ENCODE measurements at regions not wholly inside any gene's neighbourhood (a gene's known extent, or its start where the extent isn't known, plus 50 kb on each side); places are given as distances from the start of the nearest gene placed in this dataset.
"Not testable (repeated sequence)": the region's sequence is repeated elsewhere in the genome, so short reads cannot be mapped to it uniquely, and the experiment has no call there.

DNA sequence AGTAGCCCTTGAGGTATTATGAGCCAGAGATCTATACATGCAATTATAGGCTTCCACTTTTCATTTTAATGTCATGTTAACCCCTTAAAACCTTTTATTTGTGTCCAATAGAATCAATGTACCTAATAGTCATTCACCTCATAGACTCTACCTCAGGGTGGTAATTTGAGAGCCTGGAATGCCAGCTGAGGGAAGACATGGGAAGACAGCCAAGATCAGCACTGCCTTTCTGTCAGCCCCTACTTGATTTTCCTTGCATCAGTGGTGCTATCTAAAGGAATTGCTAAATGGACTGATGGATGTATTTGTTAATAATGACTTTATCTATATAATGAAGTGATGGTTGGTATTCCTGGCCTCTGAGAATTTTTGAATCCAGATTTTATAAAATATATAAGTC, 113.3 kb upstream of the GBE1 start:
- no peak for DNase-seq (ENCODE audit: low read depth)
- TF ChIP-seq, protein P1, sequence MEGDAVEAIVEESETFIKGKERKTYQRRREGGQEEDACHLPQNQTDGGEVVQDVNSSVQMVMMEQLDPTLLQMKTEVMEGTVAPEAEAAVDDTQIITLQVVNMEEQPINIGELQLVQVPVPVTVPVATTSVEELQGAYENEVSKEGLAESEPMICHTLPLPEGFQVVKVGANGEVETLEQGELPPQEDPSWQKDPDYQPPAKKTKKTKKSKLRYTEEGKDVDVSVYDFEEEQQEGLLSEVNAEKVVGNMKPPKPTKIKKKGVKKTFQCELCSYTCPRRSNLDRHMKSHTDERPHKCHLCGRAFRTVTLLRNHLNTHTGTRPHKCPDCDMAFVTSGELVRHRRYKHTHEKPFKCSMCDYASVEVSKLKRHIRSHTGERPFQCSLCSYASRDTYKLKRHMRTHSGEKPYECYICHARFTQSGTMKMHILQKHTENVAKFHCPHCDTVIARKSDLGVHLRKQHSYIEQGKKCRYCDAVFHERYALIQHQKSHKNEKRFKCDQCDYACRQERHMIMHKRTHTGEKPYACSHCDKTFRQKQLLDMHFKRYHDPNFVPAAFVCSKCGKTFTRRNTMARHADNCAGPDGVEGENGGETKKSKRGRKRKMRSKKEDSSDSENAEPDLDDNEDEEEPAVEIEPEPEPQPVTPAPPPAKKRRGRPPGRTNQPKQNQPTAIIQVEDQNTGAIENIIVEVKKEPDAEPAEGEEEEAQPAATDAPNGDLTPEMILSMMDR (conservative IDR thresholded peaks at IDR 0.05; ENCODE audit: control insufficient read depth, insufficient read depth, low read depth, low read length), result no peak
- no peak overlapping the region for H3K4me3 ChIP-seq (ENCODE audit: control insufficient read depth, low read depth, low read length)

DNA sequence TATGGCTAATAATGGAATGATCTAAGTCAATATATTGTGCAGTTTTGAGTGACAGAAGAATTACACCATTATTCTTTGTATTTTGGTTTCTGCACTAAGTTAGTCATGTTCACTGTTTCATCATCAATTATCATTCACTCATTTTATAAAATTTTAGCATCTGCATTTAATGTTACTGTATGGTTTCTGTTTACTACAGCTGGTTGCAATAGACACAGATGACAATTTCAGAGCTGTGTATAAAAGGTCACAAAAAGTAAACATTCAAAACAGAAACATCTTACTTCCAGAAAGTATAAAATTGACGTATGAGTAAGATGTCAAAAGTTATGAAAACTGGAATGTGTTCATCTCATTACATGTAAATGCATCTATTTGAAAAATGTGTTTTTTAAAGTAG, 111.1 kb upstream of the GBE1 start:
- no peak overlapping the region for H3K4me3 ChIP-seq (ENCODE audit: control insufficient read depth, low read depth, low read length)
- DNase-seq (ENCODE audit: low read depth), result no peak
- TF ChIP-seq, protein P1 (conservative IDR thresholded peaks at IDR 0.05; ENCODE audit: control insufficient read depth, insufficient read depth, low read depth, low read length), result no peak

DNA sequence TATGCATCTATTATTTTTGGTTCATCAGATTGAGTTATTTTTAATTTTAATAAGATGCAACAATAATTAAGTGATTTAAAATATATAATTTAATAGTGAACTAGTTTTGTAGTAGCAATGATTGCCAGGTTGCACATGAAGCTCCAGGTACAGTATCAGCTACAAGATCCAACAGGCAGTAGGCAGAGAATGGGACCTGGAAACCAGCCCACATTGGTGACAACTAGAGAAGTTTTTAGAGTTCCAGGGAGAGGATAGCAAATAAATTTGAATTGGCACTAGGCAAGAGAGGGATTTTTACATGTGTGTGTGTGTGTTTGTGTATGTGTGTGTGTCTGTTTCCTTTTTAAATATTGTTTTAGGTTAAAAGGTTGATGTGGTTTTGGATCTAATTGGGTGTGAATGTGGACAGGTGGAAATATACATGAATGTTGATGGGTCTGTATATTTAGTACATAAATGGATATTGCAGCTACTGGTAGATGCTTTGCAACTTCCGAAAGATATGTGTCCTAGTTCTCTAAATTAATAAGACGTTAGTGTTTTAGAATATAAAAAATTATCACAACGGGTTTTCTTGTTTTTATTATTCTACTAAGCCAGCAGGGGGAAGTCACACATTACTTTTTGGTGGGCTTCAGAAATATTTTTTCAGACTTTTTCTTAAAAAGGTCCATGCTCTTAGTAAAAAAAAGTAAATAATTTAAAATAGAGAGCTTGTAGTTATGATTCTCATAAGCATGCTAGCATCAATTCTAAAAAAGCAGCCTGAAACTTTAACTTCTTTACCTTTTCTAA, 110.1 kb upstream of the GBE1 start:
- H3K4me3 ChIP-seq (ENCODE audit: control insufficient read depth, low read depth, low read length), result no peak overlapping the region
- no peak for DNase-seq (ENCODE audit: low read depth)
- TF ChIP-seq, protein P1 (conservative IDR thresholded peaks at IDR 0.05; ENCODE audit: control insufficient read depth, insufficient read depth, low read depth, low read length), result peak; percentile 8

- no peak for DNase-seq (ENCODE audit: low read depth)
- TF ChIP-seq, protein P1 (conservative IDR thresholded peaks at IDR 0.05; ENCODE audit: control insufficient read depth, insufficient read depth, low read depth, low read length), result no peak
- no peak overlapping the region for H3K4me3 ChIP-seq (ENCODE audit: control insufficient read depth, low read depth, low read length)
These were observed 107.9 kb upstream of the GBE1 start for GRCh38 chr3:81869382-81869781.

DNA sequence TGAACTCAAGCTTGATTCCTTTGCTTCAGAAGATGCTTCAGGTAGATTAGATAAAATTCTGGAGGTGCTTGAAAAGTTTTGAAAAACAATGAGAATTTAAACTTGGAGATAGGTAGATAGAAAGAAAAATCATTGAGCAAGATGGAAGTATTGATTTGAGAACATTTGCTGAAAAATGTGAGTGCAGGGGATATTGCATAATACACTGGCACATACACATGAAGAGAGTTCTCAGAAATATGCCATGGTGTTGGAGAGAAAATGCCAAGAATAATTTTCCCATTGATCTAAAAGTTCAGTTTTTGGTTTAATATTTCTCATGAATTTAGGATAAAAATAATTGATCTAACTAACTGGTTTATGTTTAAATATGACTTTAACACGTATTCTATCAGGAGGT, 107.2 kb upstream of the GBE1 start:
- TF ChIP-seq, protein P1 (conservative IDR thresholded peaks at IDR 0.05; ENCODE audit: control insufficient read depth, insufficient read depth, low read depth, low read length), result no peak
- no peak overlapping the region for H3K4me3 ChIP-seq (ENCODE audit: control insufficient read depth, low read depth, low read length)
- DNase-seq (ENCODE audit: low read depth), result no peak

GRCh38 chr3:81867875-81868274, 106.4 kb upstream of the GBE1 start:
- no peak for DNase-seq (ENCODE audit: low read depth)
- H3K4me3 ChIP-seq (ENCODE audit: control insufficient read depth, low read depth, low read length), result no peak overlapping the region
- TF ChIP-seq, protein P1 (conservative IDR thresholded peaks at IDR 0.05; ENCODE audit: control insufficient read depth, insufficient read depth, low read depth, low read length), result no peak

- H3K4me3 ChIP-seq (ENCODE audit: control insufficient read depth, low read depth, low read length); DNase-seq (ENCODE audit: low read depth): not testable (repeated sequence)
These were observed 103.7 kb upstream of the GBE1 start for GRCh38 chr3:81865164-81865563.

Measured in fibroblast of mammary gland (primary cell).